ENCODE measurements at regions not wholly inside any gene's neighbourhood (a gene's known extent, or its start where the extent isn't known, plus 50 kb on each side); places are given as distances from the start of the nearest gene placed in this dataset.

GRCh38 chr7:41118486-41118885 lies 584.4 kb downstream of the INHBA start:
- DNase-seq: no peak

- no peak for DNase-seq
Observed at GRCh38 chr7:41117431-41117830, 585.5 kb downstream of the INHBA start.

- DNase-seq: no peak
Observed at GRCh38 chr7:41116817-41117216, 586.1 kb downstream of the INHBA start.

- DNase-seq: no peak
Observed at GRCh38 chr7:41116337-41116736, 586.6 kb downstream of the INHBA start.

- DNase-seq: no peak
Observed at GRCh38 chr7:41114691-41115090, 588.2 kb downstream of the INHBA start.

GRCh38 chr7:41114131-41114530 lies 588.8 kb downstream of the INHBA start:
- DNase-seq: peak; percentile 58

GRCh38 chr7:41113719-41114118 lies 589.2 kb downstream of the INHBA start:
- DNase-seq: no peak

- peak; percentile 77 for DNase-seq
Observed at GRCh38 chr7:41110186-41110585, 592.7 kb downstream of the INHBA start.

GRCh38 chr7:41108821-41109220 lies 594.1 kb downstream of the INHBA start:
- DNase-seq: no peak

- DNase-seq: peak; percentile 73
Observed at GRCh38 chr7:41107938-41108448, 594.9 kb downstream of the INHBA start.

GRCh38 chr7:41107330-41107937 lies 595.5 kb downstream of the INHBA start:
- DNase-seq: peak; percentile 77

- peak; percentile 79 for DNase-seq
Observed at GRCh38 chr7:41104631-41105030, 598.3 kb downstream of the INHBA start.

- DNase-seq: peak; percentile 77
Observed at GRCh38 chr7:41103331-41103730, 599.6 kb downstream of the INHBA start.

GRCh38 chr7:41098846-41099245 lies 604.0 kb downstream of the INHBA start:
- peak; percentile 27 for DNase-seq

GRCh38 chr7:41098402-41098801 lies 604.5 kb downstream of the INHBA start:
- DNase-seq: no peak

- DNase-seq: peak; percentile 97
Observed at GRCh38 chr7:41097501-41097900, 605.4 kb downstream of the INHBA start.

GRCh38 chr7:41096917-41097316 lies 606.0 kb downstream of the INHBA start:
- DNase-seq: peak; percentile 99

GRCh38 chr7:41093141-41093540 lies 609.7 kb downstream of the INHBA start:
- no peak for DNase-seq

- peak; percentile 84 for DNase-seq
Observed at GRCh38 chr7:41085244-41085643, 617.6 kb downstream of the INHBA start.

- DNase-seq: peak; percentile 28
Observed at GRCh38 chr7:41084381-41084780, 618.5 kb downstream of the INHBA start.

GRCh38 chr7:41069635-41070034 lies 633.3 kb downstream of the INHBA start:
- no peak for DNase-seq

- peak; percentile 25 for DNase-seq
Observed at GRCh38 chr7:41067576-41067975, 635.3 kb downstream of the INHBA start.

GRCh38 chr7:41065663-41066062 lies 637.2 kb downstream of the INHBA start:
- no peak for DNase-seq

- DNase-seq: no peak
Observed at GRCh38 chr7:41063116-41063515, 639.8 kb downstream of the INHBA start.

GRCh38 chr7:41060796-41061195 lies 642.1 kb downstream of the INHBA start:
- no peak for DNase-seq

Data from fibroblast of skin of right biceps (primary cell).